ENCODE measurements at regions not wholly inside any gene's neighbourhood (a gene's known extent, or its start where the extent isn't known, plus 50 kb on each side); places are given as distances from the start of the nearest gene placed in this dataset.
A peak's percentile ranks its signal among the peaks of the same experiment; 100 is the strongest.
"Not testable (repeated sequence)": the region's sequence is repeated elsewhere in the genome, so short reads cannot be mapped to it uniquely, and the experiment has no call there.

- WGBS (ENCODE audit: insufficient coverage, low lambda C conversion rate): 61% methylated on average over 4 of the region's 5 CpGs
- DNase-seq: no peak
- H3K27me3 ChIP-seq (ENCODE audit: control insufficient read depth, insufficient read depth, low read length): no peaks in the 10 kb centered on the region
Observed at GRCh38 chr6:25137916-25138232, 141.3 kb upstream of the CARMIL1 start.

GRCh38 chr6:25138233-25138933, 140.8 kb upstream of the CARMIL1 start:
- DNase-seq: peak; percentile 23 to 41
- Histone ChIP-seq H3K27me3 (ENCODE audit: control insufficient read depth, insufficient read depth, low read length) (no peaks in the 10 kb centered on the region), H3K27ac (ENCODE audit: low read length) (peak overlapping the region; percentile 27), H3K4me3 (ENCODE audit: low read length) (peak overlapping the region; percentile 16), H3K9me3 (ENCODE audit: control insufficient read depth, low read depth, low read length) (no peaks in the 10 kb centered on the region), H3K36me3 (ENCODE audit: control insufficient read depth, insufficient read depth, low read length) (no peaks in the 10 kb centered on the region), H3K4me1 (ENCODE audit: control insufficient read depth, insufficient read depth, low read length) (no peaks in the 10 kb centered on the region)
- 69% methylated on average over 2 of the region's 7 CpGs for WGBS (ENCODE audit: insufficient coverage, low lambda C conversion rate)

More at GRCh38 chr6:25137916-25138232, 141.3 kb upstream of the CARMIL1 start:
- H3K36me3 ChIP-seq (ENCODE audit: control insufficient read depth, insufficient read depth, low read length): no peaks in the 10 kb centered on the region
- peak overlapping the region; percentile 16 for H3K4me3 ChIP-seq (ENCODE audit: low read length)
- H3K4me1 ChIP-seq (ENCODE audit: control insufficient read depth, insufficient read depth, low read length): no peaks in the 10 kb centered on the region
- H3K27ac ChIP-seq (ENCODE audit: low read length): peak overlapping the region; percentile 27
- no peaks in the 10 kb centered on the region for H3K9me3 ChIP-seq (ENCODE audit: control insufficient read depth, low read depth, low read length)

- no peak for DNase-seq
- 43% methylated on average over 1 of the region's 2 CpGs for WGBS (ENCODE audit: insufficient coverage, low lambda C conversion rate)
- no peaks in the 10 kb centered on the region for H3K36me3 ChIP-seq (ENCODE audit: control insufficient read depth, insufficient read depth, low read length)
- H3K4me1 ChIP-seq (ENCODE audit: control insufficient read depth, insufficient read depth, low read length): no peaks in the 10 kb centered on the region
- peak overlapping the region; percentile 27 for H3K27ac ChIP-seq (ENCODE audit: low read length)
- no peaks in the 10 kb centered on the region for H3K27me3 ChIP-seq (ENCODE audit: control insufficient read depth, insufficient read depth, low read length)
- no peaks in the 10 kb centered on the region for H3K9me3 ChIP-seq (ENCODE audit: control insufficient read depth, low read depth, low read length)
- H3K4me3 ChIP-seq (ENCODE audit: low read length): peak overlapping the region; percentile 16
Observed at GRCh38 chr6:25138934-25139415, 140.2 kb upstream of the CARMIL1 start.

- WGBS (ENCODE audit: insufficient coverage, low lambda C conversion rate): 49% methylated on average over 5 of the region's 36 CpGs
- not testable (repeated sequence) for H3K9me3 ChIP-seq (ENCODE audit: control insufficient read depth, low read depth, low read length); DNase-seq; H3K36me3 ChIP-seq (ENCODE audit: control insufficient read depth, insufficient read depth, low read length); H3K27ac ChIP-seq (ENCODE audit: low read length); H3K4me1 ChIP-seq (ENCODE audit: control insufficient read depth, insufficient read depth, low read length); H3K4me3 ChIP-seq (ENCODE audit: low read length); H3K27me3 ChIP-seq (ENCODE audit: control insufficient read depth, insufficient read depth, low read length)
Observed at GRCh38 chr6:25139608-25140007, 139.6 kb upstream of the CARMIL1 start.

DNA sequence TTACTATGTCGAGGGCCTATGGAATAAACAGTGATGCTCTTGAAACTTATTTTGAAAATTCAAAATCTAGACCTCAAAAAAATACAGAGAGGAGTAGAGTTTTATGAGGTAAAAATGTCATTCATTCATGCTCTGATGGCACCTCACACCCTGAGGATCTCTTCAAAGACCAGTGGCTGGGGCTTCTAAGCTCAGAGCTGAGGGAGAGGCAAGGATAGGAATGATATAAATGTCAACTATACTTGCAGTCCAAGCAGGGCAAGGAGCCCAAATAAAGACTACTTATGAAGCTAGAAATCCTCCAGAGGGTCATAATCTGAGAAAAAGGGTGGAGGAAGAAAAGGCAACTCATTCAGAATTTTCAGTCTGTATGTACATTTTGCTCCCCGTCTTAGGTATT, 136.7 kb upstream of the CARMIL1 start:
- no peaks in the 10 kb centered on the region for H3K9me3 ChIP-seq (ENCODE audit: control insufficient read depth, low read depth, low read length)
- 86% methylated on average over 2 of the region's 2 CpGs for WGBS (ENCODE audit: insufficient coverage, low lambda C conversion rate)
- no peak overlapping the region for H3K4me3 ChIP-seq (ENCODE audit: low read length)
- no peak for DNase-seq
- H3K27ac ChIP-seq (ENCODE audit: low read length): no peak overlapping the region
- H3K27me3 ChIP-seq (ENCODE audit: control insufficient read depth, insufficient read depth, low read length): no peaks in the 10 kb centered on the region
- no peaks in the 10 kb centered on the region for H3K4me1 ChIP-seq (ENCODE audit: control insufficient read depth, insufficient read depth, low read length)
- H3K36me3 ChIP-seq (ENCODE audit: control insufficient read depth, insufficient read depth, low read length): no peaks in the 10 kb centered on the region

- Histone ChIP-seq H3K27ac (ENCODE audit: low read length) (no peak overlapping the region), H3K4me3 (ENCODE audit: low read length) (no peak overlapping the region), H3K9me3 (ENCODE audit: control insufficient read depth, low read depth, low read length) (no peaks in the 10 kb centered on the region), H3K4me1 (ENCODE audit: control insufficient read depth, insufficient read depth, low read length) (peaks cover 3% of the 10 kb centered on the region), H3K27me3 (ENCODE audit: control insufficient read depth, insufficient read depth, low read length) (no peaks in the 10 kb centered on the region), H3K36me3 (ENCODE audit: control insufficient read depth, insufficient read depth, low read length) (no peaks in the 10 kb centered on the region)
- no peak for DNase-seq
- WGBS (ENCODE audit: insufficient coverage, low lambda C conversion rate): 100% methylated on average over 1 of the region's 1 CpG
Observed at GRCh38 chr6:25144919-25145318, 134.3 kb upstream of the CARMIL1 start.

GRCh38 chr6:25147223-25147622, 132.0 kb upstream of the CARMIL1 start:
- Histone ChIP-seq H3K27me3 (ENCODE audit: control insufficient read depth, insufficient read depth, low read length) (no peaks in the 10 kb centered on the region), H3K4me1 (ENCODE audit: control insufficient read depth, insufficient read depth, low read length) (peaks cover 3% of the 10 kb centered on the region)

GRCh38 chr6:25150031-25150430, 129.1 kb upstream of the CARMIL1 start:
- 100% methylated on average over 1 of the region's 1 CpG for WGBS (ENCODE audit: insufficient coverage, low lambda C conversion rate)
- no peak for DNase-seq
- H3K27ac ChIP-seq (ENCODE audit: low read length): no peak overlapping the region
- no peaks in the 10 kb centered on the region for H3K27me3 ChIP-seq (ENCODE audit: control insufficient read depth, insufficient read depth, low read length)
- H3K4me3 ChIP-seq (ENCODE audit: low read length): no peak overlapping the region
- H3K9me3 ChIP-seq (ENCODE audit: control insufficient read depth, low read depth, low read length): peaks cover 4% of the 10 kb centered on the region
- H3K4me1 ChIP-seq (ENCODE audit: control insufficient read depth, insufficient read depth, low read length): peaks cover 6% of the 10 kb centered on the region
- no peaks in the 10 kb centered on the region for H3K36me3 ChIP-seq (ENCODE audit: control insufficient read depth, insufficient read depth, low read length)

More at GRCh38 chr6:25147223-25147622, 132.0 kb upstream of the CARMIL1 start:
- Histone ChIP-seq H3K4me3 (ENCODE audit: low read length) (no peak overlapping the region), H3K36me3 (ENCODE audit: control insufficient read depth, insufficient read depth, low read length) (no peaks in the 10 kb centered on the region), H3K27ac (ENCODE audit: low read length) (no peak overlapping the region), H3K9me3 (ENCODE audit: control insufficient read depth, low read depth, low read length) (no peaks in the 10 kb centered on the region)
- no peak for DNase-seq

DNA sequence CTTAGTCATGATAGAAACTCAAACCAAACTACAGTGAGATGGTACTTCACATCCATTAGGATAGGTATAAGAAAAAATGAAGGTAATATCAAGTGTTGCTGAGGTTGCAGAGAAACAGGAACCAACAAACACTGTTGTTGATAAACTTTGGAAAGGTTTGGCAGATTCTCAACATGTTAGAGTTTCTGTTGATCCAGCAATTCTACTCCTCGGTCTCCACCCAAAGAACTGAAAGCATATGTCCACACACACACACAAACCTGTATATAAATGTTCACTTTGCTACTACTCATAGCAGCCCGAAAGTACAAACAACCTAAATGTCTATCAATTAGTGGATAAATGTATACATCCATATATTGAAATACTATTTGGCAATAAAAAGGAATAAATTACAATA, 128.3 kb upstream of the CARMIL1 start:
- no peak for DNase-seq
- no peaks in the 10 kb centered on the region for H3K36me3 ChIP-seq (ENCODE audit: control insufficient read depth, insufficient read depth, low read length)
- H3K27me3 ChIP-seq (ENCODE audit: control insufficient read depth, insufficient read depth, low read length): no peaks in the 10 kb centered on the region
- H3K9me3 ChIP-seq (ENCODE audit: control insufficient read depth, low read depth, low read length): peaks cover 4% of the 10 kb centered on the region
- peaks cover 6% of the 10 kb centered on the region for H3K4me1 ChIP-seq (ENCODE audit: control insufficient read depth, insufficient read depth, low read length)
- no CpG with 5 or more reads among the region's 2 CpGs for WGBS (ENCODE audit: insufficient coverage, low lambda C conversion rate)
- H3K4me3 ChIP-seq (ENCODE audit: low read length): no peak overlapping the region
- H3K27ac ChIP-seq (ENCODE audit: low read length): no peak overlapping the region

DNA sequence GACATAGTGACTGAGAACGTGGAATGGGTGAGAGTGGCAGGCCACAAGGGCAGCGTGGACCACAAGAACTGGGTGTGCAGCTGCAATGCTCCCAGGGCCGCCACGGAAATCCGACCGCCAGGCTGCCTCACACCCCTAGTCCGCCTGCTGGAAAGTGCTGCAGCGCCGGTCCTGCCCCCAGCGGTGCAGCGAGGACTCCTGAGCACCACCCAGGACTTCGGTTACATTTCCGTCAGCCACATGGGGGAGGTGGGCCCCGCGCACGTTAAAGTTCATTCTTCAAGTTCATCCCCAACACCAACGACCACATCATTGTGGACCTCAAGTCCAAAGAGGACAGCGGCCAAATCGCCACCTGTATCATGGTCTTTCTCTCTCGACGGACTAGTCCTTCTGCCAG, 126.1 kb upstream of the CARMIL1 start:
- no peaks in the 10 kb centered on the region for H3K27me3 ChIP-seq (ENCODE audit: control insufficient read depth, insufficient read depth, low read length)
- no peak overlapping the region for H3K4me3 ChIP-seq (ENCODE audit: low read length)
- H3K4me1 ChIP-seq (ENCODE audit: control insufficient read depth, insufficient read depth, low read length): peaks cover 6% of the 10 kb centered on the region
- H3K36me3 ChIP-seq (ENCODE audit: control insufficient read depth, insufficient read depth, low read length): no peaks in the 10 kb centered on the region
- DNase-seq: no peak
- WGBS (ENCODE audit: insufficient coverage, low lambda C conversion rate): 90% methylated on average over 4 of the region's 21 CpGs
- H3K9me3 ChIP-seq (ENCODE audit: control insufficient read depth, low read depth, low read length): peaks cover 8% of the 10 kb centered on the region
- H3K27ac ChIP-seq (ENCODE audit: low read length): no peak overlapping the region

DNA sequence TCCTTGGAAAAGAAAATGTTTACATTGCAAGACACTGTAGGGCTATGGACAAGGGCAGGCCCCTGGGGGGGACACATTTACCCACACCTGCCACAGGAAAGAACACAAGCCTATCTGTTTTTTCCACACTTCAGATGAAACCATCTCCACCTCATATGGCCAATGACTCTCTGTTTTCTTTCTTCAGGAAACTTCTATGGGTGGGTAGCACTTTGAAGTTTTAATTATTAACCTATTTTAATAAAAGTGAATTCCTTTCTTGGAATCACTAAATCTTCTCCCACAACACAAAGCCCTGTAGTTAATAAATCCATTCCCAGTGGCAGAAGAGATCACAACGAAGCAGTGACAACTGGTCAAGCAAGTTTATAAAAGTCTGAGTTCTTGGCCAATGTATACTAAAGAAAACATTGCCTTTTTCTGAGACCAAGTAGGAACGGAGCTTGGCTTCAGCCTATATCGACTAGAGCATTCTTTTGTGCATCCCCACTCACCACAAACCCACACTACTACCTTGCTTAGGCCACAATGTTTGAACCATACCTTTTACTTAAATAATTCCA, 125.1 kb upstream of the CARMIL1 start:
- Histone ChIP-seq H3K27me3 (ENCODE audit: control insufficient read depth, insufficient read depth, low read length) (no peaks in the 10 kb centered on the region), H3K27ac (ENCODE audit: low read length) (peak overlapping the region; percentile 21), H3K36me3 (ENCODE audit: control insufficient read depth, insufficient read depth, low read length) (no peaks in the 10 kb centered on the region), H3K4me1 (ENCODE audit: control insufficient read depth, insufficient read depth, low read length) (peaks cover 6% of the 10 kb centered on the region), H3K9me3 (ENCODE audit: control insufficient read depth, low read depth, low read length) (peaks cover 12% of the 10 kb centered on the region), H3K4me3 (ENCODE audit: low read length) (no peak overlapping the region)
- no peak for DNase-seq
- 0% methylated on average over 1 of the region's 3 CpGs for WGBS (ENCODE audit: insufficient coverage, low lambda C conversion rate)

Measured in large intestine (tissue), 3 donors.